ENCODE measurements at regions not wholly inside any gene's neighbourhood (a gene's known extent, or its start where the extent isn't known, plus 50 kb on each side); places are given as distances from the start of the nearest gene placed in this dataset.

DNA sequence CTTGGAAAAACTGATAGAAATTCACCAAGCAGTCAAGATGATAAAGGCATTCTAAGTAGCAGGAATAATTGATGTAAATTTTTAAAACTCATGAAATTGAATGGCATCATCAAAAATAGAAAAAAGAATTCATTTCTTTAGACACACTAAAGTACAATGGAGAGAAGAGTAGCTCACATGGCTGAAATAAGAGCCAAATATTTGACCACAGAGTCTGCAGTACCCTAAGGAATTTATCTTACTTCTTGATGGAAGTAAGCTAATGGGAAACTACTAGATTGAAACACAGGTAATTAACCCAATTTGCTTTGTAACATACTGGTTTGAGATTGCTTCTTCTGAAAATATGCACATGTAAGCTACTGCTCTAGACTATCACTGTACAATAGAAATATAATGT, 70.8 kb upstream of the GPM6A start:
- H3K4me2 ChIP-seq (ENCODE audit: low read length), result no peak overlapping the region
- H3K27ac ChIP-seq (ENCODE audit: low read length), result no peak overlapping the region
- no peak overlapping the region for H3K4me3 ChIP-seq (ENCODE audit: low read length)
- H3K9ac ChIP-seq (ENCODE audit: low read length), result no peak overlapping the region
- H4K20me1 ChIP-seq (ENCODE audit: insufficient read depth, low read length), result no peaks in the 10 kb centered on the region
- H3K9me3 ChIP-seq (ENCODE audit: insufficient read depth, low read length), result no peaks in the 10 kb centered on the region
- H3K4me1 ChIP-seq (ENCODE audit: low read length), result no peaks in the 10 kb centered on the region
- no peak overlapping the region for H2AFZ ChIP-seq (ENCODE audit: low read depth, low read length)
- no peak for TF ChIP-seq EZH2phosphoT487 (IDR thresholded peaks at IDR 0.05; ENCODE audit: low read depth)
- TF ChIP-seq, protein P1, sequence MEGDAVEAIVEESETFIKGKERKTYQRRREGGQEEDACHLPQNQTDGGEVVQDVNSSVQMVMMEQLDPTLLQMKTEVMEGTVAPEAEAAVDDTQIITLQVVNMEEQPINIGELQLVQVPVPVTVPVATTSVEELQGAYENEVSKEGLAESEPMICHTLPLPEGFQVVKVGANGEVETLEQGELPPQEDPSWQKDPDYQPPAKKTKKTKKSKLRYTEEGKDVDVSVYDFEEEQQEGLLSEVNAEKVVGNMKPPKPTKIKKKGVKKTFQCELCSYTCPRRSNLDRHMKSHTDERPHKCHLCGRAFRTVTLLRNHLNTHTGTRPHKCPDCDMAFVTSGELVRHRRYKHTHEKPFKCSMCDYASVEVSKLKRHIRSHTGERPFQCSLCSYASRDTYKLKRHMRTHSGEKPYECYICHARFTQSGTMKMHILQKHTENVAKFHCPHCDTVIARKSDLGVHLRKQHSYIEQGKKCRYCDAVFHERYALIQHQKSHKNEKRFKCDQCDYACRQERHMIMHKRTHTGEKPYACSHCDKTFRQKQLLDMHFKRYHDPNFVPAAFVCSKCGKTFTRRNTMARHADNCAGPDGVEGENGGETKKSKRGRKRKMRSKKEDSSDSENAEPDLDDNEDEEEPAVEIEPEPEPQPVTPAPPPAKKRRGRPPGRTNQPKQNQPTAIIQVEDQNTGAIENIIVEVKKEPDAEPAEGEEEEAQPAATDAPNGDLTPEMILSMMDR (IDR thresholded peaks at IDR 0.05; ENCODE audit: low read depth, low read length), result no peak
- no peaks in the 10 kb centered on the region for H3K27me3 ChIP-seq (ENCODE audit: low read depth, low read length)
- H3K36me3 ChIP-seq (replicated peaks; ENCODE audit: low read depth, low read length), result no peaks in the 10 kb centered on the region
- H3K79me2 ChIP-seq (ENCODE audit: low read length), result no peaks in the 10 kb centered on the region

DNA sequence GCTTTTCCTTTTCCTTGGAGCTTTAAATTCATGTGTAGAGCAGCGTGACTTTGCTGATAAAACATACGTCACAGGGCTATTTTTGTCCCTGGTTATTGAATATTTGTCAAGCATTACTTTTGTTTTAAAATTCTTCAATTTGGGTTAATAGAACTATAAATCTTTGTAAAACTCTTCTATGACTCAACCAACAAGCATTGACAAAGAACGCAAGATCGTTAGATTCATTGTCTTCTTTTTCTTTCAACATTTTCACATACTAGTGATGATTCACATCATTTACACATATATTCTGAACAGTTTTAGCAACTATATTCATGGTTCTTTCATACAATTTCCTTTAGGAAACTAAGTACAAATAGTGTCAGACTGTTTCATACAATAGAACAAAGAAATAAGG, 72.0 kb upstream of the GPM6A start:
- TF ChIP-seq, protein P1 (IDR thresholded peaks at IDR 0.05; ENCODE audit: low read depth, low read length), result no peak
- TF ChIP-seq EZH2phosphoT487 (IDR thresholded peaks at IDR 0.05; ENCODE audit: low read depth), result no peak
- no peak overlapping the region for H3K4me2 ChIP-seq (ENCODE audit: low read length)

DNA sequence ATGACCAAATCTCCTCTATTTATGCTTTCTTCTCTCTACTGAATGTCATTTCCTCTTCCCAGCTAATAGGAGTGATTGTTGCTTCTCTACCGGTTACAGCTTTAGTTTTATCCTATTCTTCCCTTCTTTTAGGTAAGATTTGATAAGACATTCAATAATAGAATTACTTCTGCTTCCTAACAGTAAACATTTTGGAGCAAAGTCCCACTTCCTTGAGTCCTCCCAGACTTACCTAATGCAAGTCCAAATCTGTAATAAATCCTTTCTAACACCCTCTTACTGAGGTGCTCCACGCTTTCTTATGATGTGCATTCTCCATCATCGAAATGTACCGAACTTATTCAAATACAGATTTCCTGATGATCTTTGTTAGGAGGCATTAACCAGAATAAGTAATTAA, 79.2 kb upstream of the GPM6A start:
- Histone ChIP-seq H3K27ac (ENCODE audit: low read length) (no peak overlapping the region), H3K27me3 (ENCODE audit: low read depth, low read length) (no peaks in the 10 kb centered on the region)

More for the DNA sequence above, 72.0 kb upstream of the GPM6A start:
- no peaks in the 10 kb centered on the region for H4K20me1 ChIP-seq (ENCODE audit: insufficient read depth, low read length)
- no peak overlapping the region for H3K4me3 ChIP-seq (ENCODE audit: low read length)
- no peak overlapping the region for H2AFZ ChIP-seq (ENCODE audit: low read depth, low read length)
- no peaks in the 10 kb centered on the region for H3K27me3 ChIP-seq (ENCODE audit: low read depth, low read length)
- H3K79me2 ChIP-seq (ENCODE audit: low read length), result no peaks in the 10 kb centered on the region
- H3K36me3 ChIP-seq (replicated peaks; ENCODE audit: low read depth, low read length), result no peaks in the 10 kb centered on the region
- H3K9me3 ChIP-seq (ENCODE audit: insufficient read depth, low read length), result no peaks in the 10 kb centered on the region
- no peaks in the 10 kb centered on the region for H3K4me1 ChIP-seq (ENCODE audit: low read length)
- no peak overlapping the region for H3K27ac ChIP-seq (ENCODE audit: low read length)
- no peak overlapping the region for H3K9ac ChIP-seq (ENCODE audit: low read length)

DNA sequence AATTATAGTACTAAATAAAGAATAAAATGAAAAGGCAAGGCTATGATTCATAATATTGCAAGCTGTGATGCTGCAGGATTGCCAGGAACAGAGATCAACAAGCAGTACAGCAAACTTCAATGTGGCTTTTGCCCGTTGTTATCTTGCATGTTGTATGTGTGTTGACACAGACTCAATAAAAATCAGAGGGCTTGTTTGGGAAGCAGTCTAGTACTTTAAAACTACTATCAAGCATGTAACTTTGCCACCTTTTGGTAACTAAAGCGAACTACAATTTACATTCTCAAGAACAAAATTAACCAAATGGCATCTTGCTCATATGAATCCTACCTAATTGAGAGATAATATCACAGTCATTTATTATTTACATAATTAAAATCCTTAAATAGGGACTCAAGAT, 79.8 kb upstream of the GPM6A start:
- H3K27ac ChIP-seq (ENCODE audit: low read length), result no peak overlapping the region
- no peak overlapping the region for H3K9ac ChIP-seq (ENCODE audit: low read length)
- H3K79me2 ChIP-seq (ENCODE audit: low read length), result no peaks in the 10 kb centered on the region
- H3K9me3 ChIP-seq (ENCODE audit: insufficient read depth, low read length), result no peaks in the 10 kb centered on the region
- H4K20me1 ChIP-seq (ENCODE audit: insufficient read depth, low read length), result no peaks in the 10 kb centered on the region
- no peak overlapping the region for H2AFZ ChIP-seq (ENCODE audit: low read depth, low read length)
- H3K27me3 ChIP-seq (ENCODE audit: low read depth, low read length), result no peaks in the 10 kb centered on the region
- H3K36me3 ChIP-seq (replicated peaks; ENCODE audit: low read depth, low read length), result no peaks in the 10 kb centered on the region
- TF ChIP-seq, protein P1 (IDR thresholded peaks at IDR 0.05; ENCODE audit: low read depth, low read length), result peak; percentile 77
- no peak for TF ChIP-seq EZH2phosphoT487 (IDR thresholded peaks at IDR 0.05; ENCODE audit: low read depth)
- H3K4me3 ChIP-seq (ENCODE audit: low read length), result no peak overlapping the region
- no peak overlapping the region for H3K4me2 ChIP-seq (ENCODE audit: low read length)
- H3K4me1 ChIP-seq (ENCODE audit: low read length), result no peaks in the 10 kb centered on the region

More for the DNA sequence above, 79.2 kb upstream of the GPM6A start:
- no peak overlapping the region for H3K9ac ChIP-seq (ENCODE audit: low read length)
- H2AFZ ChIP-seq (ENCODE audit: low read depth, low read length), result no peak overlapping the region
- H3K4me3 ChIP-seq (ENCODE audit: low read length), result no peak overlapping the region
- H3K79me2 ChIP-seq (ENCODE audit: low read length), result no peaks in the 10 kb centered on the region
- no peaks in the 10 kb centered on the region for H3K36me3 ChIP-seq (replicated peaks; ENCODE audit: low read depth, low read length)
- H3K4me1 ChIP-seq (ENCODE audit: low read length), result no peaks in the 10 kb centered on the region
- no peaks in the 10 kb centered on the region for H3K9me3 ChIP-seq (ENCODE audit: insufficient read depth, low read length)
- no peaks in the 10 kb centered on the region for H4K20me1 ChIP-seq (ENCODE audit: insufficient read depth, low read length)
- no peak overlapping the region for H3K4me2 ChIP-seq (ENCODE audit: low read length)
- no peak for TF ChIP-seq EZH2phosphoT487 (IDR thresholded peaks at IDR 0.05; ENCODE audit: low read depth)
- TF ChIP-seq, protein P1 (IDR thresholded peaks at IDR 0.05; ENCODE audit: low read depth, low read length), result no peak

Measured in OCI-LY3 (cell line).